Erythroblast (primary cell): ENCODE measurements at regions not wholly inside any gene's neighbourhood (a gene's known extent, or its start where the extent isn't known, plus 50 kb on each side); places are given as distances from the start of the nearest gene placed in this dataset.

ENCODE experiments used
- DNase-seq, 2 experiments: peaks; one replicate each; lab custom pipeline; 2025; lab: John Stamatoyannopoulos, UW
- GATA1 ChIP-seq: IDR thresholded peaks from 2 replicates; pipeline ENCODE4 v1.6.1; 2011; ENCODE audit warnings: low read depth, mild to moderate bottlenecking, control low read depth, low read length, moderate library complexity
- POLR2A ChIP-seq: IDR thresholded peaks from 2 replicates; pipeline ENCODE4 v1.6.1; 2011; ENCODE audit warnings: mild to moderate bottlenecking, low read length

DNA sequence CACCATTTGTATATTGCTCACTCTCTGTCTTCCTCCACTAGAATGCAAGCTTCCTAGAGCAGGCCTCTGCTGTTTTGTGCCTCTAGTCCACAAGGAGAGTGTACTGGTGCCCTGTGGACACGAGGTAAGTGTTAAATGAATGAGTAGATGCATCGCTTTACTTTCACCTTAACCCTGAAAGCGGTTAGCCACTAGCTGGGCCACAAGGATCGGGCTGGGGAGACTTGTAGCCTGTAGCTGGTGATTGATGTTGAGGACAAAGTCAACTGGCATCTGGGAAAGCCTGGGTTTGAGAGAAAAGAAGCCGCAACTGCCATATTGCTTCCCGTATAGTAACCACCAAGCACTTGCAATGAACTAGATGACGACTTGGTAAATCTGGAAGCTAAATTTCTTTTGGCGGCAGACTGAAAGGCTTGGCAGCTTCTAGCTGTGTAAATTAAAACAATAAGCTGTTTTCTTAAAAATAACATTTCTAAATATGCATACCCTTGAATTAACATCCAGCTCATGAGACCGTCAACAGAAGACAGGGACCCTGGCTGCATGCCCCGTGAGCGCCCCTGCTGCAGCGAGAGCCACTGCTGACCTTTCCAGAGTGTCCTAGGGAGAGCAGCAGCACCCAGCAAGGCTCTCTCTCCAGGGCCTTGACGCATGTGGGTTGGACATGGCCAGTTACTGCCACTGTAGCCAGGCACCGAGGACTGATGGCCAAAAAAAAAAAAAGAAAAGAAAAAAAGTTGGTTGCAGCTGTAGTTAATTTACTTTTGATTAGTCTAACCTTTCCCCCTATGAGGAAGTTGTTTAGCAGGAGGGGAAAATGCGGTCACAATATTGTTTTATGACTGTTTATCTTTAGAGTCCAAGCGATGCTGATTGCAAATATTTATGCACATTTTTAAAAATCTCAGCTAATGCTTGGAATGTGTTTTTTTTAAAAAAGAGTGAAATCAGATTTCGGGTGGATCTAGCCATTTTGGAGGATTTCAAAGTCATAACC, 315.1 kb downstream of the TFAP2C start:
- no peak for DNase-seq
- TF ChIP-seq POLR2A (no peak), GATA1 (no peak)

GRCh38 chr20:56945057-56945456, 316.0 kb downstream of the TFAP2C start:
- DNase-seq: no peak

DNA sequence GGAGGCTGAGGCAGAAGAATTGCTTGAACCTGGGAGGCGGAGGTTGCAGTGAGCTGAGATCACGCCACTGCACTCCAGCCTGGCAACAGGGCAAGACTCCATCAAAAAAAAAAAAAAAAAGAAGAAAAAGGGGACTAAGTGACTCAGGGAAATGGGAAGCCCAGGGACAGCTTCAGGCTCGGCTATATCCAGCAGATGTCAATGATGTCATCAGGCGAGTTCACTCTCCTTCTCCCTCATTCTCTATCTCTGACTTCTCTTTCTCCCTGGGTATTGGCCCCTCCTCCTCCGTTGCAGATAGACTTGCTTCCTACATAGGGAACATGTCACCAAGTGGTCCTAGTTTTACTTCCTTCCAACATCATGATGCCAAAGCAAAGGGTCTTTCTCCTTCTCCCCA, 316.8 kb downstream of the TFAP2C start:
- no peak for TF ChIP-seq POLR2A
- TF ChIP-seq GATA1: no peak
- DNase-seq: no peak

More at GRCh38 chr20:56945057-56945456, 316.0 kb downstream of the TFAP2C start:
- no peak for TF ChIP-seq GATA1
- TF ChIP-seq POLR2A: no peak

DNA sequence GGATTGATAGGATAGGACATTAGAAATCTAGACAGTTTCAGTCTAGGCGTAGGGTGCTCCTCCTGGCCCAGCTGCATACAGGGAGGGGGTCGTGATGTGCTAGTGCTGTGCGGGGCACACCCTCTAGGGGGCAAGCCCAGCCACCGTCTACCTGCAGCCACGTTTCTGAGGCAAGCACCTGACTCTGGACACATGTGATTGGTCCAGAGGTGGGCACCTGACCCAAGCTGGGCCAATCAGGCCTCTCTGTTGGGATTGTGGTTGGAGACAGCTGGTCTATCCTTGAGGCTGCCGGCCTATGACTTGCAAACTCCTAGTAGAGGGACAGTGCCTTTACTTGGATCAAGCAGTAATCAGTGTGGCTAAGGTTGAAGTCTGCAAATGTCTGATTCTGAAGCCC, 317.1 kb downstream of the BMP7 start:
- DNase-seq: no peak
- TF ChIP-seq GATA1 (no peak), POLR2A (no peak)

GRCh38 chr20:56952258-56953047, 314.0 kb downstream of the BMP7 start:
- TF ChIP-seq POLR2A: no peak
- no peak for TF ChIP-seq GATA1
- no peak for DNase-seq

- no peak for TF ChIP-seq GATA1
- TF ChIP-seq POLR2A: no peak
- no peak for DNase-seq
These were observed 313.3 kb downstream of the BMP7 start for GRCh38 chr20:56953048-56953586.

GRCh38 chr20:56954797-56955196, 311.6 kb downstream of the BMP7 start:
- no peak for DNase-seq
- TF ChIP-seq GATA1 (no peak), POLR2A (no peak)

GRCh38 chr20:56955680-56956079, 310.8 kb downstream of the BMP7 start:
- DNase-seq: no peak
- TF ChIP-seq GATA1 (no peak), POLR2A (no peak)

DNA sequence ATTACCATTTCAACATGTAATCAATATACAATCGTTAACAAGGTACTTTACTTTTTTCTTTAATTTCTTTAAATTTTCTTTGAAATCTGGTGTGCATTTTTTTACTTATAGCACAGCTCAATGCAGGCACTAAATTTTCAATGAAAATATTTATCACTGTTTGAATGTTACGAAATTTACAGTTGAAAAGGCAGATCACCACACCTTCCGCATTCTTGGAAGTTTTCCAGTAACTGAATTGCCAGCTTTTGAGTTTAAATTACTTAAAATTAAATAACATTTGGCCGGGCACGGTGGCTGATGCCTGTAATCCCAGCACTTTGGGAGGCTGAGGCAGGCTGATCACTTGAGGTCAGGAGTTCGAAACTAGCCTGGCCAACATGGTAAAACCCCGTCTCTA, 309.9 kb downstream of the BMP7 start:
- no peak for TF ChIP-seq GATA1
- TF ChIP-seq POLR2A: no peak
- no peak for DNase-seq

- DNase-seq: no peak
- TF ChIP-seq POLR2A (no peak), GATA1 (no peak)
These were observed 308.5 kb downstream of the BMP7 start for GRCh38 chr20:56957737-56958553.

DNA sequence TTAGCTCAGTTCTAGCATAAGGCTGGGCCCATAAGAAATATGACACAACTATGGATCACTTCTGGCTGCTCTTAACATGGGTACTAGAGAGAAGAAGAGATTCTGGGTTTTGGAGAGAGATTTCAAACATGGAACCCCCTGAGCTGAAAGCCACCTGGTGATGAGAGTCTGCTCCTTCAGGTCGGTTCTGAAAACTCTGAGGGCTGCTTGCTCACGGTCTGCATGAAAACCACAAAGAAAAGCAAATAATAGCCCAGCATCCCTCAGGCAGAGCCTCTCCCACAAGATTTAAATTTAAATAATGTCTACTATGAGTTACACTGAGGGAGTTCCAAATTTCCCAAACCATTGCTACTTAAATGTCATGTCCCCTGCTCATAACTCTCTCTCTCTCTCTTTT, 301.5 kb downstream of the BMP7 start:
- no peak for TF ChIP-seq GATA1
- TF ChIP-seq POLR2A: no peak
- no peak for DNase-seq

GRCh38 chr20:56967916-56968315, 298.5 kb downstream of the BMP7 start:
- TF ChIP-seq POLR2A: no peak
- TF ChIP-seq GATA1: no peak
- DNase-seq: no peak

- DNase-seq: no peak
- TF ChIP-seq GATA1 (no peak), POLR2A (no peak)
These were observed 297.9 kb downstream of the BMP7 start for GRCh38 chr20:56968376-56969048.
